GM23338 (cell line): ENCODE measurements at regions not wholly inside any gene's neighbourhood (a gene's known extent, or its start where the extent isn't known, plus 50 kb on each side); places are given as distances from the start of the nearest gene placed in this dataset.

Experiments
- ATAC-seq: fragments of 200-7000 bp; cut with Tn5 transposase; 3 replicates; pipeline ENCODE4 v1.9.1; 2020
- DNase-seq: peaks from one replicate; pipeline ENCODE4 v3.0.0-alpha.2; 2015; ENCODE audit warnings: low spot score
- H2AFZ ChIP-seq: fragments of 200-600 bp; sonication (generic); 2 replicates; pipeline ENCODE4 v1.8.0; 2016; ENCODE audit warnings: antibody characterized with exemption, mild to moderate bottlenecking, moderate library complexity
- H3F3A ChIP-seq: fragments of 200-600 bp; sonication (generic); replicated peaks from 2 replicates; pipeline ENCODE4 v1.8.0; 2017; ENCODE audit warnings: antibody characterized with exemption, mixed run types, low read depth
- H3K27ac ChIP-seq: fragments of 200-600 bp; sonication (generic); 2 replicates; pipeline ENCODE4 v1.6.1; 2016; ENCODE audit warnings: low read depth
- H3K27me3 ChIP-seq: fragments of 200-600 bp; sonication (generic); 2 replicates; pipeline ENCODE4 v1.8.0; 2016; ENCODE audit warnings: mild to moderate bottlenecking, mixed run types, moderate library complexity; ENCODE audit not compliant: insufficient read depth
- H3K36me3 ChIP-seq: fragments of 200-600 bp; sonication (generic); 2 replicates; pipeline ENCODE4 v1.8.0; 2016; ENCODE audit warnings: mild to moderate bottlenecking; ENCODE audit not compliant: insufficient read depth
- H3K4me1 ChIP-seq: fragments of 200-600 bp; sonication (generic); 2 replicates; pipeline ENCODE4 v1.8.0; 2016; ENCODE audit warnings: mild to moderate bottlenecking, moderate library complexity; ENCODE audit not compliant: insufficient read depth
- H3K4me2 ChIP-seq: fragments of 200-600 bp; sonication (generic); 2 replicates; pipeline ENCODE4 v1.7.1; 2017; ENCODE audit warnings: mixed run types
- H3K4me3 ChIP-seq: fragments of 200-600 bp; sonication (generic); 2 replicates; pipeline ENCODE4 v1.6.1; 2016; ENCODE audit warnings: mixed run types
- H3K79me2 ChIP-seq: fragments of 200-600 bp; sonication (generic); replicated peaks from 2 replicates; pipeline ENCODE4 v1.8.0; 2017; ENCODE audit warnings: mild to moderate bottlenecking; ENCODE audit not compliant: insufficient read depth
- H3K9me2 ChIP-seq: fragments of 200-600 bp; sonication (generic); 2 replicates; pipeline ENCODE4 v1.8.0; 2017; ENCODE audit not compliant: insufficient read depth
- H4K20me1 ChIP-seq: fragments of 200-600 bp; sonication (generic); replicated peaks from 2 replicates; pipeline ENCODE4 v1.8.0; 2017; ENCODE audit warnings: mild to moderate bottlenecking; ENCODE audit not compliant: insufficient read depth
- H3K27ac Mint-ChIP-seq: 2 replicates; pipeline ENCODE4 v1.8.0; 2020; ENCODE audit warnings: inconsistent platforms, mild to moderate bottlenecking, moderate library complexity, mixed read lengths
- H3K27me3 Mint-ChIP-seq: 3 replicates; pipeline ENCODE4 v1.8.0; 2022; ENCODE audit warnings: low read depth, mild to moderate bottlenecking, moderate library complexity, mixed read lengths, inconsistent platforms; ENCODE audit not compliant: insufficient read depth, poor library complexity
- H3K36me3 Mint-ChIP-seq: 3 replicates; pipeline ENCODE4 v1.8.0; 2021; ENCODE audit warnings: low read depth, mild to moderate bottlenecking, inconsistent platforms, moderate library complexity, mixed read lengths
- H3K4me1 Mint-ChIP-seq: 3 replicates; pipeline ENCODE4 v1.8.0; 2020; ENCODE audit warnings: mild to moderate bottlenecking, inconsistent platforms, mixed read lengths
- H3K4me3 Mint-ChIP-seq: 3 replicates; pipeline ENCODE4 v1.8.0; 2021; ENCODE audit warnings: moderate library complexity, mild to moderate bottlenecking, inconsistent platforms, mixed read lengths
- H3K9me3 Mint-ChIP-seq: 3 replicates; pipeline ENCODE4 v1.8.0; 2020; ENCODE audit warnings: moderate library complexity, mild to moderate bottlenecking, inconsistent platforms, mixed read lengths
- CREB1 ChIP-seq: fragments of 250-450 bp; sonication (Bioruptor Pico); IDR thresholded peaks from 2 replicates; pipeline ENCODE4 v1.5.0; 2020; ENCODE audit warnings: low read depth, mild to moderate bottlenecking, moderate library complexity
- ETS1 ChIP-seq: IDR thresholded peaks from 2 replicates; pipeline ENCODE4 v1.6.1; 2016; ENCODE audit warnings: antibody characterized with exemption
- EZH2 ChIP-seq: fragments of 200-600 bp; sonication (generic); IDR thresholded peaks from one replicate; pipeline ENCODE4 v1.8.0; 2017; ENCODE audit warnings: antibody characterized with exemption, mild to moderate bottlenecking, low read depth; ENCODE audit not compliant: unreplicated experiment
- EZH2phosphoT487 ChIP-seq: fragments of 200-600 bp; sonication (generic); IDR thresholded peaks from one replicate; pipeline ENCODE4 v1.8.1; 2018; ENCODE audit warnings: antibody characterized with exemption; ENCODE audit not compliant: unreplicated experiment
- JUNB ChIP-seq: IDR thresholded peaks from one replicate; pipeline ENCODE4 v1.6.1; 2016; ENCODE audit warnings: antibody characterized with exemption; ENCODE audit not compliant: unreplicated experiment
- NANOG ChIP-seq: IDR thresholded peaks from 2 replicates; pipeline ENCODE4 v1.6.1; 2016; ENCODE audit warnings: antibody characterized with exemption, borderline replicate concordance
- POLR2AphosphoS5 ChIP-seq: IDR thresholded peaks from 2 replicates; pipeline ENCODE4 v1.6.1; 2016; ENCODE audit warnings: antibody characterized with exemption, low read depth
- STAT1 ChIP-seq: IDR thresholded peaks from one replicate; pipeline ENCODE4 v1.6.1; 2016; ENCODE audit warnings: antibody characterized with exemption; ENCODE audit not compliant: unreplicated experiment
- ZNF114 ChIP-seq: fragments of 250-450 bp; sonication (Bioruptor Pico); IDR thresholded peaks from 2 replicates; pipeline ENCODE4 v1.5.0; 2020; ENCODE audit warnings: mild to moderate bottlenecking, moderate library complexity
- ZNF331 ChIP-seq: fragments of 250-450 bp; sonication (Bioruptor Pico); IDR thresholded peaks from 2 replicates; pipeline ENCODE4 v1.5.0; 2020; ENCODE audit warnings: low read depth, mild to moderate bottlenecking, moderate library complexity
- ZNF462 ChIP-seq: fragments of 250-450 bp; sonication (Bioruptor Pico); IDR thresholded peaks from 2 replicates; pipeline ENCODE4 v1.5.0; 2020; ENCODE audit warnings: mild to moderate bottlenecking, moderate library complexity
- TF ChIP-seq, protein P1 (sequence below): IDR thresholded peaks from one replicate; pipeline ENCODE4 v1.6.1; 2018; ENCODE audit warnings: antibody characterized with exemption; ENCODE audit not compliant: unreplicated experiment
- TF ChIP-seq, protein P2 (sequence below), 2 experiments: fragments of 200-600 bp in 1 of 2; sonication (generic) in 1 of 2; conservative IDR thresholded peaks; 2 replicates each; pipeline versions ENCODE4 v1.5.1 to v1.6.1; 2016 to 2017; ENCODE audit warnings: antibody characterized with exemption in 2 of 2, low read depth in 2 of 2, mild to moderate bottlenecking in 2 of 2, moderate library complexity in 1 of 2

GRCh38 chr4:18533262-18533775 lies 511.8 kb upstream of the LCORL start:
- Histone ChIP-seq H3K27me3 (no peaks in the 10 kb centered on the region), H3K36me3 (no peaks in the 10 kb centered on the region), H4K20me1 (no peaks in the 10 kb centered on the region), H3K4me3 (no peak overlapping the region), H3K27ac (no peak overlapping the region), H3F3A (no peaks in the 10 kb centered on the region), H3K79me2 (no peaks in the 10 kb centered on the region), H2AFZ (no peak overlapping the region), H3K9me2 (0 out of 2 replicates have a peak, but pooled peaks cover 2% of the 10 kb centered on the region), H3K4me2 (no peak overlapping the region), H3K4me1 (no peaks in the 10 kb centered on the region)
- Mint-ChIP-seq H3K9me3 (no peaks in the 10 kb centered on the region), H3K4me3 (no peak overlapping the region), H3K4me1 (no peaks in the 10 kb centered on the region), H3K36me3 (no peaks in the 10 kb centered on the region), H3K27me3 (no peaks in the 10 kb centered on the region), H3K27ac (no peak overlapping the region)
- TF ChIP-seq EZH2phosphoT487, result no peak
- no peak for TF ChIP-seq NANOG
- no peak for TF ChIP-seq POLR2AphosphoS5
- no peak for TF ChIP-seq CREB1 (CRISPR knock-in tag)
- no peak for TF ChIP-seq ZNF114 (CRISPR knock-in tag)
- TF ChIP-seq, protein P1, sequence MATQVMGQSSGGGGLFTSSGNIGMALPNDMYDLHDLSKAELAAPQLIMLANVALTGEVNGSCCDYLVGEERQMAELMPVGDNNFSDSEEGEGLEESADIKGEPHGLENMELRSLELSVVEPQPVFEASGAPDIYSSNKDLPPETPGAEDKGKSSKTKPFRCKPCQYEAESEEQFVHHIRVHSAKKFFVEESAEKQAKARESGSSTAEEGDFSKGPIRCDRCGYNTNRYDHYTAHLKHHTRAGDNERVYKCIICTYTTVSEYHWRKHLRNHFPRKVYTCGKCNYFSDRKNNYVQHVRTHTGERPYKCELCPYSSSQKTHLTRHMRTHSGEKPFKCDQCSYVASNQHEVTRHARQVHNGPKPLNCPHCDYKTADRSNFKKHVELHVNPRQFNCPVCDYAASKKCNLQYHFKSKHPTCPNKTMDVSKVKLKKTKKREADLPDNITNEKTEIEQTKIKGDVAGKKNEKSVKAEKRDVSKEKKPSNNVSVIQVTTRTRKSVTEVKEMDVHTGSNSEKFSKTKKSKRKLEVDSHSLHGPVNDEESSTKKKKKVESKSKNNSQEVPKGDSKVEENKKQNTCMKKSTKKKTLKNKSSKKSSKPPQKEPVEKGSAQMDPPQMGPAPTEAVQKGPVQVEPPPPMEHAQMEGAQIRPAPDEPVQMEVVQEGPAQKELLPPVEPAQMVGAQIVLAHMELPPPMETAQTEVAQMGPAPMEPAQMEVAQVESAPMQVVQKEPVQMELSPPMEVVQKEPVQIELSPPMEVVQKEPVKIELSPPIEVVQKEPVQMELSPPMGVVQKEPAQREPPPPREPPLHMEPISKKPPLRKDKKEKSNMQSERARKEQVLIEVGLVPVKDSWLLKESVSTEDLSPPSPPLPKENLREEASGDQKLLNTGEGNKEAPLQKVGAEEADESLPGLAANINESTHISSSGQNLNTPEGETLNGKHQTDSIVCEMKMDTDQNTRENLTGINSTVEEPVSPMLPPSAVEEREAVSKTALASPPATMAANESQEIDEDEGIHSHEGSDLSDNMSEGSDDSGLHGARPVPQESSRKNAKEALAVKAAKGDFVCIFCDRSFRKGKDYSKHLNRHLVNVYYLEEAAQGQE, result no peak
- TF ChIP-seq JUNB, result no peak
- TF ChIP-seq ZNF462, result no peak
- no peak for TF ChIP-seq ZNF331 (CRISPR knock-in tag)
- TF ChIP-seq, protein P2, sequence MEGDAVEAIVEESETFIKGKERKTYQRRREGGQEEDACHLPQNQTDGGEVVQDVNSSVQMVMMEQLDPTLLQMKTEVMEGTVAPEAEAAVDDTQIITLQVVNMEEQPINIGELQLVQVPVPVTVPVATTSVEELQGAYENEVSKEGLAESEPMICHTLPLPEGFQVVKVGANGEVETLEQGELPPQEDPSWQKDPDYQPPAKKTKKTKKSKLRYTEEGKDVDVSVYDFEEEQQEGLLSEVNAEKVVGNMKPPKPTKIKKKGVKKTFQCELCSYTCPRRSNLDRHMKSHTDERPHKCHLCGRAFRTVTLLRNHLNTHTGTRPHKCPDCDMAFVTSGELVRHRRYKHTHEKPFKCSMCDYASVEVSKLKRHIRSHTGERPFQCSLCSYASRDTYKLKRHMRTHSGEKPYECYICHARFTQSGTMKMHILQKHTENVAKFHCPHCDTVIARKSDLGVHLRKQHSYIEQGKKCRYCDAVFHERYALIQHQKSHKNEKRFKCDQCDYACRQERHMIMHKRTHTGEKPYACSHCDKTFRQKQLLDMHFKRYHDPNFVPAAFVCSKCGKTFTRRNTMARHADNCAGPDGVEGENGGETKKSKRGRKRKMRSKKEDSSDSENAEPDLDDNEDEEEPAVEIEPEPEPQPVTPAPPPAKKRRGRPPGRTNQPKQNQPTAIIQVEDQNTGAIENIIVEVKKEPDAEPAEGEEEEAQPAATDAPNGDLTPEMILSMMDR (conservative IDR thresholded peaks at IDR 0.05; ENCODE audit: low read depth in 2 of 2), result no peak
- TF ChIP-seq STAT1, result no peak
- TF ChIP-seq ETS1, result no peak
- no peak for TF ChIP-seq EZH2
- ATAC-seq (no peak), DNase-seq (no peak)
